Activated CD8-positive, alpha-beta memory T cell treated with anti-CD3 and anti-CD28 coated beads for 36 hours (primary cell): ENCODE measurements at regions not wholly inside any gene's neighbourhood (a gene's known extent, or its start where the extent isn't known, plus 50 kb on each side); places are given as distances from the start of the nearest gene placed in this dataset.
"Not testable (repeated sequence)": the region's sequence is repeated elsewhere in the genome, so short reads cannot be mapped to it uniquely, and the experiment has no call there.

ENCODE experiments used
- CTCF ChIA-PET: fragments of 350-600 bp; sonication (Branson Sonifier 250); formaldehyde crosslinking; loops from one replicate; lab custom pipeline; 2021; ENCODE audit warnings: antibody characterized with exemption; lab: Charles Lee
- POLR2A ChIA-PET: fragments of 350-600 bp; sonication (Branson Sonifier 250); formaldehyde crosslinking; loops from one replicate; lab custom pipeline; 2021; ENCODE audit warnings: antibody characterized with exemption; lab: Charles Lee

GRCh38 chr3:88508818-88509217 is 359.1 kb downstream of the C3orf38 start:
- CTCF ChIA-PET, POLR2A ChIA-PET: not testable (repeated sequence)

DNA sequence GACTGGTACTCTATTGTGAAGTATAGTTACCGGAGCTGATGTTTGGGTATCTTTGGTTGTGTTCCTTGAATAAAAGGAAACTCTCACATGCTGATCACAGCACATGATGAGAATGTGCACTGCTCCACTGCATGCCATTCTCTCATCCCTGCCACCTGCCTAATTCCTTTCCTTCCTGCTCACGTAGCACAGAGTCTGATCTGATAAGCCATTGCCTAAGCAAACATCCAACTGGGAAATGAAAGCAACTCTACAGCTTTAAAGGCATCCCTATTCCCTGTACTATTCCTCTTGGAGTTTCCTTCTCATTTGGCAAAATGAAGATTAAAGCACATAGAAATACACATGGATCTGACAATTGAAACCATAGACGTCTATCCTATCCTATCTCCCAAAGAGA is 359.8 kb downstream of the C3orf38 start:
- CTCF ChIA-PET: no interaction called here
- POLR2A ChIA-PET: no interaction called here

GRCh38 chr3:88528494-88528893 is 378.7 kb downstream of the C3orf38 start:
- ChIA-PET CTCF (no interaction called here), POLR2A (no interaction called here)

GRCh38 chr3:88534534-88534933 is 384.8 kb downstream of the C3orf38 start:
- POLR2A ChIA-PET: interaction anchor here (0.7 kb wide), 1 partner anchor 941 kb away, joined by 6 read pairs; no protein-coding TSS in a partner anchor
- CTCF ChIA-PET: no interaction called here

DNA sequence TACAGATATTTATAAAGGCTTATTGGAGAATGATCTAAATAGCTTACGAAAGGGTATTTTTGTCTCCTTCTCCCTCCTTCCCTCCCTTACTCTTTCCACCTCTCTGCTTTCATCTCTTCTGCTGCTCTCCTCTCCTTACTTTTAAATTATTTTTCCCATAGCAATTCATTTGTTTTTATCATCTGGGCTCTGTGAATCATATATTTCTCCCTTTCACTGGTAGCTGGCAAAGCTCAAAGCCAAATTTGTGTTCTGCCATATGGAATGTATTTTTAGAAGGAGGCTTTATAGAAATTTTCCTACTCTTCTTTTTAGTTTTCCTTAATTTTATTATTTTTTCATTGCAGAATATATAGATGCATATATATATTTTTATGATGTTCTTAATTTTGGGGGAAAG is 385.8 kb downstream of the C3orf38 start:
- ChIA-PET CTCF (no interaction called here), POLR2A (no interaction called here)

DNA sequence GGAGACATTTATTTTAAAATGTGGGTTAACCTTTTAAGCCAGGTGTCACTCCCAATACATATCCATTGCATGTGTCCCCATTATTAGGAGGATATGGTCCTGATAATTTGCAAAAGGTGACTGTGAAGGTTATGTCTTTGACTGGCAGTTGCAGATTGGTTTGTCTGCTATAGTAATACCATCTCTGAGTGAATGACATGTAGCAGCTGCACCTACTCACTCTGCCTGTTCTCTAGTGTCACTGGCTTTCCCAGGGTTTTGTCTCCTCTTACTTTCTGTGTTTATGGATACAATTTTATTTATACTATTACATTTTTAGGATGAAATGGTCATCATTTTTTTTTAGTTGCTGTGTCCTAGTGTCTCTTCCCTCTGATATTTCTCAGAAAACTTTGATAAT is 393.2 kb downstream of the C3orf38 start:
- CTCF ChIA-PET: interaction anchor here (0.6 kb wide), 1 partner anchor 115 kb away, joined by 3 read pairs; no protein-coding TSS in a partner anchor
- POLR2A ChIA-PET: no interaction called here

- CTCF ChIA-PET: no interaction called here
- POLR2A ChIA-PET: no interaction called here
These were observed 422.7 kb downstream of the C3orf38 start for GRCh38 chr3:88572450-88572849.

DNA sequence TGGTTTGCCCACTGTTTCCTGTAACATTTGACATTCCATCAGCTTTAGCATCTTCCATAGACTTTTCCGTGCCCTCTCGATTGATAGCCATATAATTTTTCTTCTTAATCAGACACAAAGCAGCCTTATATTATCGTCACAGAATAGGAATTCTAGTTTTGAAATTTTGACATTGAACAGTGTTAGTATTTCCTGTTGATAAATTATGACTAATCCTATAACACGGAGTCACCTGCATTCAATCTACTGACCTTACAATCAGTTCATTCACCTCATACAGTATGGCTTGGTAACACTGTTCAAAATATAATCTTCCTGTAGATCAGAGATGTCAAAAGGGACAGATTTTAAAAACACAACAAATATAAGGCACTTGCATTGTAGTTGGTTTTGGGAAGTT is 423.7 kb downstream of the C3orf38 start:
- ChIA-PET POLR2A (no interaction called here), CTCF (no interaction called here)

DNA sequence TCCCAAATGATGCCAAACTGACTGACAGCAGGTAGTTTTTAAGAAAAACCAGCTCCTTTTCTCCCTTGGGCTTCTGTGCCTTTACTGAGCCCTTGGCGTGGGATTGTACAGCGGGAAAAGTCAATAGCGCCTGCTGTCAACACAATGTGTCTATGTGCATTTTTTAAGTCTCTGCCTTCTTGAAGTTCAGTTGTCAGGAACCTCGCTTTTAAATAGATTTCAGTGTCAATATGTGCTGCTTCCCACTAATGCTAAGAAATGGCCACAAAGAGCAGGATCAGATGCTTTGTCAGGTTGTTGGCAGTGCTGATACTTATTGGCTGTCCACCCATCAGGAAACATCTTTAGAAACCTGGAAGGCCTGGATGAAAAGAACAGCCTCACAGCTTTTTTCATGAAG is 424.4 kb downstream of the C3orf38 start:
- CTCF ChIA-PET: no interaction called here
- POLR2A ChIA-PET: no interaction called here

GRCh38 chr3:88584451-88584850 is 434.7 kb downstream of the C3orf38 start:
- POLR2A ChIA-PET: no interaction called here
- CTCF ChIA-PET: no interaction called here

DNA sequence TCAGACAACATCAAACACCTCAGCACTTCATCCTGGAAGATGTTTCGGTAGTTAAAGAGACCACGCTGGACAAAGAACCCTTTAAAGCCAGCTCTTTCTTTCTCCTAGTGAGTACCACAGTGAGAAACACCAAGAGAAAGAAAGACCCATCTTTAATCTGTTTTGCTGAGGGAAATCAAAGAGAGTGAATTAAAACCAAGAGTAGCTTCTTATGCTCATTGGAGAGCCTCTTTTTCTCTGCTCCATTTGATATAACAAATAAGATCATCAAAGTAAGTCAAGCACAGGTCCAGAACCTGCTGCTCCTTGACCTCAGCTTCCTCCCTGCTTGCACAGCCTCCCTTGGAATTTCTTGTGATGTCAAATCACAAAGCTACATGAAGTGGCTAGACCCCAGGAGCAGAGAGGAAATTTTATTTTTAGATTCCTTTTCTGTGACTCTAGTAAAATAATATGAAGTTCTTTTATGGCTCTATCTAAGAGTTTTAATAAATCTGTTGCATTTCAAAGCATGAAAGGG is 436.4 kb downstream of the C3orf38 start:
- POLR2A ChIA-PET: no interaction called here
- CTCF ChIA-PET: no interaction called here

- POLR2A ChIA-PET: no interaction called here
- CTCF ChIA-PET: no interaction called here
These were observed 439.4 kb downstream of the C3orf38 start for GRCh38 chr3:88589138-88589537.

DNA sequence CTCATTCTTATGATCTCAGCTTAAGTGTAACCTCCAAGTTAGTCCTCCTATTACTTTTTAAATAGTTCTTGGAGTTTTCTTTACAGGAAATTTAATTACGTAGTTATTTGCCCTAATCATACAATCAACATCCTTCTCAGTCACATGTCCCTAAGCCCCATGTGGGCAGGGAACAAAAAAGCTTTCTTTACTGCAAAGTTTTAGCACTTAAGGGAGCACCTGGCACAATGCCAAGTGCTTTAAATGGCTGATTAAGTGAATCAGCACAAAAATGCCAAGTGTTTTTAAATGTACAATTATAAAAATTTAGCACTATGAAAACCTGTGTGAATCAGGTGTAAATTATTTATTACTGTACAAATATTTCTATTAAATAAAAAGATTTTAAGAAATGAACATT is 445.3 kb downstream of the C3orf38 start:
- CTCF ChIA-PET: no interaction called here
- POLR2A ChIA-PET: no interaction called here

DNA sequence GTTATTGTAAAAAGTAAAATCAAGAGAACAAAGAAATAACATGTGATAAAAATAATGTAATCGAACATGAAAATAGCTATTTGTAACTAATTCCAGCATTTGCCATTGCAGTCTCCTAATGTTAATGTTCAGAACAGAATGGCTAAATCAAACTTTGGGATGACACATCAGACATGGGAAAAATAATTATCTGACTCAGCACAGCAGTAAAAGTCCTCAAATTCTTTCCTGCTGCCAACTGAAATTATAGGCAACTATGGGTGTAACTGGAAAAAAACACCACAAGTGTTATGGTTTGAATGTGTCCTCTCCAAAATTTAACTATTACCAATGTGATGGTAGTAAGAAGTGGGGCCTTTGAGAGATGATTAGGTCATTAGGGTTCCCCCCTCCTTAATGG is 446.7 kb downstream of the C3orf38 start:
- CTCF ChIA-PET: no interaction called here
- POLR2A ChIA-PET: no interaction called here

DNA sequence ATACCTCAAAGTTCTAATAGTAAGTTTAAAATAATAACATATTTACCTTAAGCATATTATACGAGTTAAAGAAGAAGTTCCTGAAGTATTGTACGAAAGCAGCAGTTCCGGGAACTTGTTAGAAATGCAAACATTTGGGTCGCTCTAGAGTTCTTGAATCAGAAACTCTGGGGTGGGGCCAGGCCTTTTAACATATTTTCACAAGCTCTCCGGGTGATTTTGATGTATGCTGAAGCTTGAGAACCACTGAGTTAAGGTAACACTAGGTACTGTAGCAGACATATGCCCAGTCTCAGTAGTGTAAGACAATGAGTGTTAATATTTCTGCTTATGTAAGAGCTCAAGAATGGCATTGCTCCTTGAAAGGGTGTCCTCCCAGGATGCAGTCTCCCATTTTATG is 461.1 kb downstream of the C3orf38 start:
- CTCF ChIA-PET: no interaction called here
- POLR2A ChIA-PET: no interaction called here

- ChIA-PET POLR2A (no interaction called here), CTCF (no interaction called here)
These were observed 462.1 kb downstream of the C3orf38 start for GRCh38 chr3:88611826-88612326.

DNA sequence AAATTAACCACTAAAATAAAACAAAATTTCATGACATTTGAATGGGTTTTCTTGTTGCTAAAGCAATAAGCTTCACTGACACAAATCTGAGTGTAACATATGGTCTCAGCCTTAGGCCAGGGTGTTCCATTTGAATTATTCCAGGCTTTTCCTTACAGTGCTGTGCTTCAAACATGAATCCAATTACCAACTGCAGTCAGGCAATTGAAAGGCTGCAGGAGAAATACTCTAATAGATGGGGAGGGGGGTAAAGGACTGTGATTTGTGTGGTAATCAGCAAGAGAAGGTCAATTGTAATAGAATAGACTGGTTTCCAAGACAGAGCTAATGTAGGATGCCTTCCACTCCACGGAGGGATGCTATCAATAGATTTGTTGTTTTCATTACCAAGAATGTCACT is 466.7 kb downstream of the C3orf38 start:
- CTCF ChIA-PET: no interaction called here

GRCh38 chr3:88617283-88617682 is 467.5 kb downstream of the C3orf38 start:
- ChIA-PET POLR2A (no interaction called here), CTCF (no interaction called here)

More for the DNA sequence above, 466.7 kb downstream of the C3orf38 start:
- POLR2A ChIA-PET: no interaction called here

DNA sequence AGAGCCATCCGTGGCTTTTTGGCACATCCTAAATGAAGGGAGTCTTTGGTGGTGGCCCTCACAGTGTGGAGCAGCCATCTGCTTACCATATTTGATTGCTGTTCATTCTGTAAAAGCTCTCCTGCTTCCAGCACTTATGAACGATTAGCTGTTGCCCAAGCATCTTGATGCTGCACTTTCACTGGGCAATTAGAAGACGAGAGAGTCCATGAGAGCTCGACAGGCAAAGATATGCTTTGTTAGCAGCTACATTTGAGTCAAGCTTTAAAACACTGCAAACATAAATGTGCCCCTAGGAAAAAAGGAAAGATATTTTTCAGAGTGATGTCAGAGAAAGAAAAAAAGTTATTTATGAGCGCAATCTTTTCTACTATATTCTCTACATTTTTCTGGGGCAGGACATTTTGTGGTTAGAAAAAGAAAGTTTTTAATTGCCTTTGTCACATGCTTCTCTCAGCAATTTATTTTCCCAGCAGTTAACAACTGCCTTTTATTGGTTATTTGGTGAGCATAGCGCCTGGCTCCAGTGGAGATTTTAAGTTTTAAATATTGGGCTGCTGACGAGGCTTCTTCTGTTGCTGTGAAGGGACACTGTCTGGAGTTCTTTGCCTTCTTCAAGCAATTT is 468.4 kb downstream of the C3orf38 start:
- POLR2A ChIA-PET: no interaction called here

DNA sequence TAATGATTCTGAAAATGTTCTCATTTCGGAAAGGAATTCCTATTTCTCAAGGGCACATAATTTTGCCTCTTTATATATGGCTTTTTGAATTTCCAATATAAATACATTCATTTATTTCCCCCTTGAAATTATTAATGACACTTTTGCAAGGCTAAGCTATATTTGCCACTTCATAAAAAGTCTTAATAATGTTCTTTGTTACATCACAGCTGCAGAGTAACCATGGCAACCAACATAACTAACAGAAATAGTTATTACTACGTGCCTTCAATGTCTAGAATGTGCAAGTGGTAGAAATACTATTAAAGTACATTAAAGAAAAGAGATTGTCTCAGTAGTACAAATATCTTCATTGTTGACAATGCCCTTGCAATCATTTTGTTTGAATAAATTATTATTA is 471.8 kb downstream of the C3orf38 start:
- ChIA-PET POLR2A (no interaction called here), CTCF (no interaction called here)

More for the DNA sequence above, 468.4 kb downstream of the C3orf38 start:
- CTCF ChIA-PET: no interaction called here

DNA sequence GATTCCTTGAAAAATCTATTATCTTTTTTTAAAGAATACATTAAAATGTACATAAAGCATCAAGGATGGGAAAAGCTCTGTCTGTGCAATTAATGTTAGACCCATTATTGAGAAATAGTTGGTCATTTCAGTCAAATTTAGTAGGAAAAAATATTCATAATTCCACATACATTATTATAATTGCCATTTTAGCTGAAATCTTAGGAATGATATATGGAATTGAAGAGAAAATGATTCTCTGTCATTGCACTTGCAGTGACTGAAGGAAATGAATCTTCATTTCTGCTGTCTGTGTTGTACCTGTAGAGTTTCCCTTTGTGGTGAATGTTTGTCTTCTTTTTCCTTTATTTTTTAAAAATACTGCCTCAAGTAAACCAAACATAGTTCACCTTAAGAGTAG is 473.9 kb downstream of the C3orf38 start:
- CTCF ChIA-PET: no interaction called here
- POLR2A ChIA-PET: no interaction called here
